Stimulated activated CD4-positive, alpha-beta T cell treated with anti-CD3 and anti-CD28 coated beads, Interleukin-2, amount 100 ng/mL, for 4 hours (primary cell): ENCODE measurements at regions not wholly inside any gene's neighbourhood (a gene's known extent, or its start where the extent isn't known, plus 50 kb on each side); places are given as distances from the start of the nearest gene placed in this dataset.

Source experiments
- DNase-seq: peaks from one replicate; pipeline ENCODE4 v3.0.0-alpha.2; 2020; ENCODE audit warnings: low read depth

DNA sequence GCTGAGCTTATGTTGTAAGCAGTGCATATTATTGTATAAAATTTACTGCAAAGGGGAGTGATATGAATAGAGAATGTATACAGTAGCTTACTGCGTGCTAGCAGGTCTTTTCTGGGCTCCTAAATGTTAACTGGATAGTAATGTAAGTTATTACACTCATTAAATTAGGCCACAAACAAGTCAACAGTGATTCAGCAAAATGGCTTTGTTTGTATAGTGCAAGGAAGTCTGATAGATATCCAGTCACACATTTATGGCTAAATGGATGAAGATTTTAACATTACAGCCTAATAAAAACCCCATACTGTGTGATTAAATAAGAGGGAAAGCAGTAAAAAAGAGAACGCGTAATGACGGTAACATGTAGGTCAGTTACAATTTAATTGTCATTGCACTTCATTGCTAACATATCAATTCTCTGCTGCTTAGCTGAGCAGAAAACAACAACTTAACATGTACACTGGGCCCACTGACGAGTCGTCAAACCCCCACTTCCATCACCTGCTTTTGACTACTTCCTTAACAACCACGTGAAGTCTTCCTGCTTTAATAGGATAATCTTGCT, 665.0 kb upstream of the FANCL start:
- DNase-seq: no peak

- no peak for DNase-seq
These were observed 663.0 kb upstream of the FANCL start for GRCh38 chr2:58904095-58904494.

GRCh38 chr2:58903427-58903826, 662.3 kb upstream of the FANCL start:
- no peak for DNase-seq

DNA sequence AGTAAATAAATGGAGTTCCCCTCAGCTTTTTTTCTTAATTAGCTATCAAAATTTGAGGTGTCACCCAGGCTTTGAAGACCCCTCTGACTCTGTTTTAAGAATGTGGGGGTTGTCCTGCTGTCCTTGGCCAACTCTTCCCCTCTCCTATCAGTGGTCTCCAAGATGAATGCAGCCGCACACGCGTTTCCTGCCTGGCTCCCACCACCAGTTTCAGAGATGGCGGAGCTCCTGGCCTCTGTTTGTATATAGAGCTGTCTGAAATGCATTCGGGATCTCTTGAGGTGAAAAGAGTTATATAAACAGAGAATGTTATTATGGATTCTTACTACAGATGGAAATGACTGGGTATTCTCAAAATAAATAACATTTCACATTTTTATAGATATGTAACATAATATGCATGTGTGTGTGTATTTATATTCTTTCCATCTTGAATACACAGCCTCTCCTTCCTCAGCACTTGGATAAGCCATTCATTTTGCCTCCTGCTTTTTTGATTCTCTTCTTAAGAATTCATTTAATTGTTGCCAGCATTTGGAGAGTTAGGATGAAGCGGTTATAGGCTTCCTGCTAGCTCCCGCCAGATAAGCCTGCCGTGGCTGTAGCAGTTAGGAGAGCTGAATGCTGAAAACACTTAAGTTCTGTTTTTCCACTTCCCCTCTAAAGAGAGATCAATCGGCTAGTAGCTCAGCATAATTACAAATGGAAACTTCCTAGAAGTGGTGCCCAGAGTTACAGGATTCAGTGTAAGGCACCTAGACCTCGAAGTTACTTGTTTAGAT, 659.3 kb upstream of the FANCL start:
- DNase-seq: no peak

DNA sequence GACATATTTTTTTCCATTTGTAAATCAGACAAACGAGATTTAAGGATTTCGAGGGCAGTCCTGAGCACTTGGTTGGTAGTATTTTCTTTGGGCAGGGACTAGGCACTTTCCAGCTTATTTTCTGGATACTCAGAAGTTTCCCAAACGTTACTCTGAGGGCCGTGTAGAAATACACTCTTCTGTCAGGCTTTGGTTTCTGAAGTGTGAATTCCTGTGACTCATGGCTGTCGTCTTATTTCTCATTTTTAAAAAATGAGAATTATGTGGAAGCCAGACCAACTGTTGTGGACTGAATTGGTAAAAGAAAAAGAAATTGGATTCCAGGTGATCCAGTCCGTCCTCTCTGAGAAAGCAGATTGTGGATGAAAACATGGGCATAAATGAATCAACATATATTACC, 658.6 kb upstream of the FANCL start:
- DNase-seq: no peak

DNA sequence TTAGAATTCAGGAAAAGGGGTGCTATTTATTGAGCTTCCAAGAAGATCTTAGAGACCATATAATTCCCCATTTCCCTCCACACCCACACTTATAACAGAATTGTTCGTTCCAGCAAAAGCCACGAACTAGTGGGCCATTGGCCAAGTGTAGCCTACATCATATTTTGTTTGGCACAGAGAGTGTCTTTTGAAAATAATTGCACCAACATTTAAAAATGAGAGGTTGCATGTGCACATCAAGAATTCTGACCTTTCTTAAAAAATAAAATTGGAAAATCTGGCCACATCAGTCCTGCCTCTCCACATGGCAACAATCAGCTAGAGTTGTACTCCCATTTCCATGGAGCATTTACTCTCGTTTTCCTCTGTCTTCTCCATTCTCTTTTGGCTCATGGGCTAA, 655.5 kb upstream of the FANCL start:
- DNase-seq: no peak

- DNase-seq: no peak
These were observed 654.7 kb upstream of the FANCL start for GRCh38 chr2:58895857-58896256.

DNA sequence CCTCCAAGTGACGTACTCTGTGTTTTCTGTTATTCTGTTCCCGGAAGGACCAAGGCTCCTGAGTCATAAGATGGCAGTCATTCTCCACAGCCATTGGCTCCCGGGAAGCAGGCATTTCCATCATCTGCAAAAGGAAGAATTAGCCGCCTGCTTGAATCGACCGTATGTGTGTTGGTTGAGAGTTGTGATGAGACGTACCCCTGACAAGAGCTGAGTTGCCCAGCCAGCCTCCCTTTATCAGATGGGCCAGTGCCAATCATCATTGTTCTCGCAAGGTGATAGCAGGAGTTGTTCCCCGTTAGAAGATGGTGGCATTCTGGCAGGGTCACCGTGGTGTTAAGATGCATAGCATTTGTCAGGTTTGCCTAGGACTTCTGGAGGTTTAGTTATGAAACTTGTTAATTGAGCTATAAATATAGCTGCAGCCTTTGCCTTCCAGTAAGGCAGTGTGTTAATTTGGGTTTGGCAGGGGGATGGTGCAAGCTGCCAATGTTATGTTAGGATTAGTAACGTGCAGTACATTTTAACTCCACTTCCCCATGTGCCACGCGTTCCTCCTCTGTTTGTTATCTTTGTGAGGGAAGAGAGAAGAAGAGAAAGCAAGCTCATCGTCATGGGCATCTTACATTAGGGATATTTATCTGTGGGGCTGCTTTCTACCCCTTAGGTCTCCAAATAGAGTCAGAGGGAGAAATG, 652.7 kb upstream of the FANCL start:
- DNase-seq: no peak

- no peak for DNase-seq
These were observed 650.8 kb upstream of the FANCL start for GRCh38 chr2:58891828-58892377.

DNA sequence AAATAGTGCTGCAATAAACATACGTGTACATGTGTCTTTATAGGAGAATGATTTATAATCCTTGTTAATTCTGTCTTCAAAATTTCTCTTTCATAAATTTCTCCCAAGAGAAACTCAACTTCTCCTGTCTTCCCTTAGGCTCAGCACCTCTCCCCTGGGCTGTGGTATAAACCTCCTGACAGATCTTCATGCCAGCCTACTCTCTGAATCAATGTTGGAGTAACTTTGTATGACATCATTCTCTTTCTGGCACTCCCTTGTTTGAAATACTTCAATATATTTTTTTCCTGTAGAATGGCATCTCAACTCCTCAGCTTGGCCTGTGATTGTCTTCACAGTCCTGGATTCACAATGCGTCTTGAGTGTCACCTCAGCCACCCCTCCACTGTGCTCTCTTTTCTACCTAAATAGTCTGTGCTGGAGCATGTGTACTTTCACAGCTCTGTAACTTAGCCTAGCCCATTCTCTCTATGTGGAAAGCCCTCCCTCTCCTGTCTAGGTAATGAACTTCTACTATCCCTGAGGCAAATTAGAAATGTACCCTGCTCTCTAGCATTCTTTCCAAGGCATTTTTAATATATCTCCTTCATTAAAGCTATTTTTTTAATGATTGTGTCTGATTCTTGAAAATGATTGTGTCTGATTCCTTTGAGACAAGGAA, 649.9 kb upstream of the FANCL start:
- DNase-seq: no peak

DNA sequence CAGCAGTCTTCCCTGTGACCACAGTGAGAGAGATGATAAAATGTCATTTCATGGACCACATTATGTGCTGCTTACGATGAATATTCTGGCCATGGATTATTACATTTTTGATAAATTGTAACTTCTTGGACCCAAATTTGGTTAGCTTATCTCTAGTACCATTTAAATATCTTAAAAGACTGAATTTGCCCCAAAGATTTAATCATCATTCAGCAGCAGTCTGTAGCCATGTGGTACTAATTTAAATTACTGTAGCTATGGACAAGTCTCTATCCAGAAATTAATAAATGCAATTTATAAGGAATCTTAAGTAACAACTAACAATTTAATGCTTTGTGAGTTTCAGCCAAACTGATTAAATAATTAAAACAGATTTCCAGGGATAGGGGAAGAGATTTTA, 644.9 kb upstream of the FANCL start:
- no peak for DNase-seq

- DNase-seq: no peak
These were observed 638.7 kb upstream of the FANCL start for GRCh38 chr2:58879834-58880233.

DNA sequence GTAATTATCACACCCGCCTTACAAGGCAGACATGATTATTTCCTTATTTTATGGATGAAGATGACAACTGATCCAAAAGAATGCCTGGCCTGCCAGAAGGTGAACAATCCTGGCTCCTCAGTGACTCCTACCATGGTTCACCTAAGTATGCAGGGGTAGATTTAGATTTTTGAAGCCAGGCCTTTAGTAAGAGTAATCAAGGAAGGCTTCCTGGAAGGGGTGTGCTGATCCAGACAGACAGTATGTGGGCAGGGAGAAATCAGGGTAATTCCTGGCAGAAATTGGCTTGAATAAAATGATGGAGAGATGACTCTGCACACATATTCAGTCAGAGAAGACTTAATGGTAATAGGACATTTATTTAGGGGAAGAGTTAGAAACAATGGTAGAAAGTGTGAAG, 637.7 kb upstream of the FANCL start:
- DNase-seq: no peak

GRCh38 chr2:58876126-58876525, 635.0 kb upstream of the FANCL start:
- DNase-seq: no peak

- no peak for DNase-seq
These were observed 634.3 kb upstream of the FANCL start for GRCh38 chr2:58875436-58875835.

DNA sequence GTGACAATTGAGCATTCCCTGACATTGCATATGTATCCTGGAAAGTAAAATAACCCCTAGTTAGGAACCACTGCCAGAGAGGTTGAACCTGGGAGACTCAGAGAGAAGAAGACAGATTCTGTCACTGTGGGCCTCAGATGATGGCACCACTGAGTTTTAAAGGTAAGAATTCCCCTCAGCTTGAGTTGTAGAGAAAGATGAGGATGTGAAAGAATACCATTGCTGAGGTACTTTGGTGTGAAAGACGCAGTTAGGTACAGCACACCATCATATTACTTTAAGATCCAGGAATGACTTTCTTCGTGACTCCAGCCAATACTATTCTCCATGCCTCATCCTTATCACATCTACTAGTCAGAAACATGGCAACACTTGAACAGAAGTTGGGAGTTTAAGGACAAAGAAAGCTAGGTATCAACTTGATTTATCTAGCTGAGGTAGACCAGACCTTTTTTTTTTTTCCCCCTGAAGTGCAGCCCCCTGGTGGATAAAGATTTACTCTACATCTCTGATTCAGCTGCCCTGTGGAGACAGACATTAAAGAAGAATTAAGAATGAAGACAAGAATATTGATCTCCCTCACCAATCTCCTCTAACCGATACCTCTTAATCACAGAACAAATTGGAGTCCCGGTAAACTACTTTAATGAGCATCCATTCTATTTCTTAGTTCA, 630.5 kb upstream of the FANCL start:
- DNase-seq: no peak

- DNase-seq: no peak
These were observed 629.6 kb upstream of the FANCL start for GRCh38 chr2:58870704-58871103.

- DNase-seq: no peak
These were observed 625.8 kb upstream of the FANCL start for GRCh38 chr2:58866946-58867345.

- DNase-seq: no peak
These were observed 625.4 kb upstream of the FANCL start for GRCh38 chr2:58866527-58866926.

- no peak for DNase-seq
These were observed 624.9 kb upstream of the FANCL start for GRCh38 chr2:58866040-58866439.

DNA sequence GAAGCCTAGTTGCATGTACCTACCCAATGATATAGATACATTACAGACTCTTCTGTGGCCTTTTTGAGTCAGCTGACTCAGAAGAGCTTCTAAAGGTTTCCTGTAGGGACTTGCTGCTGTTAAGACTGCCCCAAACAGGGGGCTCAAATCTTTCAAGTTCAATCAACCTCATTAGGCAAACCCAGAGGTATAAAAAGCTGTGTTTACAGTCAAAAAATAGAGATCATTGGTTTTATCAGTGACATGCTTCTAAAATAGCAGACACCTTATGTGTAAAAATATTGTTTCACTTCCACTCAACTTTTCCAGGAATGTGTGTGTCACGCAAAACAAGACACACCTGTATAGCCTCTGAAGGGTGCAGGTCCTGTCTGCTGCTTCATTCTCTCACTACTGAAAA, 624.3 kb upstream of the FANCL start:
- no peak for DNase-seq

GRCh38 chr2:58862244-58862643, 621.1 kb upstream of the FANCL start:
- no peak for DNase-seq
